ENCODE measurements at regions not wholly inside any gene's neighbourhood (a gene's known extent, or its start where the extent isn't known, plus 50 kb on each side); places are given as distances from the start of the nearest gene placed in this dataset.

- DNase-seq (ENCODE audit: extremely low read depth in 1 of 11, low read depth in 9 of 11, low spot score in 4 of 11), result no peak
These were observed 295.9 kb upstream of the ANO5 start for GRCh38 chr11:21896746-21897602.

- DNase-seq (ENCODE audit: extremely low read depth in 1 of 11, low read depth in 9 of 11, low spot score in 4 of 11), result no peak
These were observed 295.1 kb upstream of the ANO5 start for GRCh38 chr11:21897752-21898151.

GRCh38 chr11:21908211-21908610 is 284.7 kb upstream of the ANO5 start:
- no peak for DNase-seq (ENCODE audit: extremely low read depth in 1 of 11, low read depth in 9 of 11, low spot score in 4 of 11)

- no peak for DNase-seq (ENCODE audit: extremely low read depth in 1 of 11, low read depth in 9 of 11, low spot score in 4 of 11)
These were observed 283.7 kb upstream of the ANO5 start for GRCh38 chr11:21909145-21909544.

- no peak for DNase-seq (ENCODE audit: extremely low read depth in 1 of 11, low read depth in 9 of 11, low spot score in 4 of 11)
These were observed 281.8 kb upstream of the ANO5 start for GRCh38 chr11:21911061-21911460.

- no peak for DNase-seq (ENCODE audit: extremely low read depth in 1 of 11, low read depth in 9 of 11, low spot score in 4 of 11)
These were observed 280.6 kb upstream of the ANO5 start for GRCh38 chr11:21912285-21912684.

GRCh38 chr11:21921151-21921550 is 271.7 kb upstream of the ANO5 start:
- DNase-seq (ENCODE audit: extremely low read depth in 1 of 11, low read depth in 9 of 11, low spot score in 4 of 11), result no peak

- no peak for DNase-seq (ENCODE audit: extremely low read depth in 1 of 11, low read depth in 9 of 11, low spot score in 4 of 11)
These were observed 268.6 kb upstream of the ANO5 start for GRCh38 chr11:21924262-21924661.

- DNase-seq (ENCODE audit: extremely low read depth in 1 of 11, low read depth in 9 of 11, low spot score in 4 of 11), result no peak
These were observed 265.3 kb upstream of the ANO5 start for GRCh38 chr11:21927628-21928027.

- no peak for DNase-seq (ENCODE audit: extremely low read depth in 1 of 11, low read depth in 9 of 11, low spot score in 4 of 11)
These were observed 264.0 kb upstream of the ANO5 start for GRCh38 chr11:21928847-21929246.

GRCh38 chr11:21930408-21930807 is 262.5 kb upstream of the ANO5 start:
- no peak for DNase-seq (ENCODE audit: extremely low read depth in 1 of 11, low read depth in 9 of 11, low spot score in 4 of 11)

GRCh38 chr11:21931436-21932101 is 261.3 kb upstream of the ANO5 start:
- DNase-seq (ENCODE audit: extremely low read depth in 1 of 11, low read depth in 9 of 11, low spot score in 4 of 11), result no peak

GRCh38 chr11:21933095-21933494 is 259.8 kb upstream of the ANO5 start:
- no peak for DNase-seq (ENCODE audit: extremely low read depth in 1 of 11, low read depth in 9 of 11, low spot score in 4 of 11)

GRCh38 chr11:21944577-21944976 is 248.3 kb upstream of the ANO5 start:
- no peak for DNase-seq (ENCODE audit: extremely low read depth in 1 of 11, low read depth in 9 of 11, low spot score in 4 of 11)

GRCh38 chr11:21948876-21949275 is 244.0 kb upstream of the ANO5 start:
- DNase-seq (ENCODE audit: extremely low read depth in 1 of 11, low read depth in 9 of 11, low spot score in 4 of 11), result peak in 4 of 11 donors; percentile 1 to 4 (median 2)

- DNase-seq (ENCODE audit: extremely low read depth in 1 of 11, low read depth in 9 of 11, low spot score in 4 of 11), result no peak
These were observed 243.0 kb upstream of the ANO5 start for GRCh38 chr11:21949763-21950413.

GRCh38 chr11:21963013-21963412 is 229.9 kb upstream of the ANO5 start:
- DNase-seq (ENCODE audit: extremely low read depth in 1 of 11, low read depth in 9 of 11, low spot score in 4 of 11), result no peak

GRCh38 chr11:21965221-21965620 is 227.7 kb upstream of the ANO5 start:
- no peak for DNase-seq (ENCODE audit: extremely low read depth in 1 of 11, low read depth in 9 of 11, low spot score in 4 of 11)

- DNase-seq (ENCODE audit: extremely low read depth in 1 of 11, low read depth in 9 of 11, low spot score in 4 of 11), result no peak
These were observed 224.2 kb upstream of the ANO5 start for GRCh38 chr11:21968702-21969101.

- no peak for DNase-seq (ENCODE audit: extremely low read depth in 1 of 11, low read depth in 9 of 11, low spot score in 4 of 11)
These were observed 223.0 kb upstream of the ANO5 start for GRCh38 chr11:21969841-21970240.
